ENCODE measurements at regions not wholly inside any gene's neighbourhood (a gene's known extent, or its start where the extent isn't known, plus 50 kb on each side); places are given as distances from the start of the nearest gene placed in this dataset.

GRCh38 chr5:27325513-27325912 is 287.1 kb upstream of the CDH9 start (continued):
- TF ChIP-seq TAF7 (optimal IDR thresholded peaks at IDR 0.05; ENCODE audit: borderline replicate concordance, low read depth, low read length): no peak
- no peak for TF ChIP-seq POLR2AphosphoS5 (IDR thresholded peaks at IDR 0.05; ENCODE audit: low read depth, low read length)
- no peak for TF ChIP-seq SP1 (IDR thresholded peaks at IDR 0.05; ENCODE audit: low read depth, low read length)

All from H1 (cell line).